A549 (cell line): ENCODE measurements at regions not wholly inside any gene's neighbourhood (a gene's known extent, or its start where the extent isn't known, plus 50 kb on each side); places are given as distances from the start of the nearest gene placed in this dataset.

ENCODE experiments used
- ATAC-seq, 2 experiments: fragments of 200-7000 bp in 1 of 2; fragments of >200 bp in 1 of 2; cut with Nextera tagmentation in 1 of 2; cut with Tn5 transposase in 1 of 2; 3 replicates each; pipeline versions ENCODE4 v1.8.0 to v1.9.1; 2018 to 2020; ENCODE audit warnings: mild to moderate bottlenecking in 1 of 2, moderate library complexity in 1 of 2
- CTCF ChIA-PET: fragments of 300-600 bp; sonication (Branson Sonifier 250); formaldehyde crosslinking; extraction: SDS; loops from one replicate; lab custom pipeline; 2021; ENCODE audit warnings: antibody characterized with exemption, inconsistent platforms; lab: Yijun Ruan, JAX
- POLR2A ChIA-PET: fragments of 350-600 bp; formaldehyde crosslinking; extraction: SDS; loops from one replicate; lab custom pipeline; 2021; ENCODE audit warnings: antibody characterized with exemption, inconsistent platforms; lab: Yijun Ruan, JAX
- DNase-seq, 2 experiments: peaks; one replicate each; pipeline versions ENCODE4 v3.0.0 to v3.0.0-alpha.2; 2011 to 2016; ENCODE audit warnings: low read depth in 1 of 2, low spot score in 1 of 2
- FAIRE-seq: peaks from 2 replicates; lab custom pipeline; 2011; peaks lifted over from hg19 to GRCh38; lab: Jason Lieb, UNC
- H3K27ac ChIP-seq, 2 experiments: fragments of >200 bp; sonication (Bioruptor Twin); formaldehyde crosslinking; 3 replicates each; pipeline ENCODE4 v1.5.1; 2016 to 2017
- H3K4me1 ChIP-seq: fragments of >200 bp; sonication (Bioruptor Twin); formaldehyde crosslinking; 3 replicates; pipeline ENCODE4 v1.6.1; 2016
- H3K4me2 ChIP-seq: fragments of >200 bp; sonication (Bioruptor Twin); formaldehyde crosslinking; 3 replicates; pipeline ENCODE4 v1.6.1; 2016
- H3K4me3 ChIP-seq: fragments of >200 bp; sonication (Bioruptor Twin); formaldehyde crosslinking; 3 replicates; pipeline ENCODE4 v1.5.1; 2016
- H3K9me3 ChIP-seq: fragments of >200 bp; sonication (Bioruptor Twin); formaldehyde crosslinking; 3 replicates; pipeline ENCODE4 v1.6.1; 2016
- BCL3 ChIP-seq: fragments of >200 bp; sonication (Bioruptor Twin); formaldehyde crosslinking; IDR thresholded peaks from 3 replicates; pipeline ENCODE4 v1.6.1; 2016
- BHLHE40 ChIP-seq: IDR thresholded peaks from 2 replicates; pipeline ENCODE4 v1.6.1; 2012; ENCODE audit warnings: low read depth, low read length, inconsistent platforms
- CBX8 ChIP-seq: fragments of 200-600 bp; sonication (generic); IDR thresholded peaks from 2 replicates; pipeline ENCODE4 v1.6.1; 2016
- CEBPB ChIP-seq, 2 experiments: fragments of >200 bp in 1 of 2; sonication (Bioruptor Twin) in 1 of 2; formaldehyde crosslinking in 1 of 2; IDR thresholded peaks; 2 replicates each; pipeline ENCODE4 v1.6.1; 2012 to 2016
- E2F6 ChIP-seq: IDR thresholded peaks from 2 replicates; pipeline ENCODE4 v1.6.1; 2012; ENCODE audit warnings: low read depth, borderline replicate concordance
- EHF ChIP-seq: fragments of 250-450 bp; sonication (Bioruptor Pico); IDR thresholded peaks from 2 replicates; pipeline ENCODE4 v1.5.0; 2020; ENCODE audit warnings: mild to moderate bottlenecking
- EP300 ChIP-seq, 2 experiments: fragments of >200 bp; sonication (Bioruptor Twin); formaldehyde crosslinking; IDR thresholded peaks; 2 replicates in 1 of 2; 3 replicates in 1 of 2; pipeline ENCODE4 v1.6.1; 2016 to 2017
- FOSB ChIP-seq: fragments of 250-450 bp; sonication (Bioruptor Pico); IDR thresholded peaks from 2 replicates; pipeline ENCODE4 v1.5.0; 2020; ENCODE audit warnings: mild to moderate bottlenecking, moderate library complexity
- FOSL2 ChIP-seq, 2 experiments: fragments of 450-650 bp in 1 of 2; fragments of >200 bp in 1 of 2; sonication (Bioruptor Twin) in 1 of 2; formaldehyde crosslinking; IDR thresholded peaks; 2 replicates each; pipeline versions ENCODE4 v1.5.0 to v1.6.1; 2016 to 2020; ENCODE audit warnings: mild to moderate bottlenecking in 1 of 2, moderate library complexity in 1 of 2
- FOXS1 ChIP-seq: fragments of 250-450 bp; sonication (Bioruptor Pico); IDR thresholded peaks from 2 replicates; pipeline ENCODE4 v1.5.0; 2020; ENCODE audit warnings: mild to moderate bottlenecking, moderate library complexity
- HEYL ChIP-seq: fragments of 250-450 bp; sonication (Bioruptor Pico); IDR thresholded peaks from 2 replicates; pipeline ENCODE4 v1.8.0; 2021; ENCODE audit warnings: mild to moderate bottlenecking, moderate library complexity
- HMGXB4 ChIP-seq: fragments of 250-450 bp; sonication (Bioruptor Pico); IDR thresholded peaks from 2 replicates; pipeline ENCODE4 v1.5.0; 2021; ENCODE audit warnings: mild to moderate bottlenecking, moderate library complexity, borderline replicate concordance
- HOXB5 ChIP-seq: fragments of 250-450 bp; sonication (Bioruptor Pico); IDR thresholded peaks from 2 replicates; pipeline ENCODE4 v1.5.0; 2020; ENCODE audit warnings: mild to moderate bottlenecking, moderate library complexity
- JUNB ChIP-seq: fragments of >200 bp; sonication (Bioruptor Twin); formaldehyde crosslinking; IDR thresholded peaks from 2 replicates; pipeline ENCODE4 v1.6.1; 2016
- NPAS2 ChIP-seq: fragments of 250-450 bp; sonication (Bioruptor Pico); IDR thresholded peaks from 2 replicates; pipeline ENCODE4 v1.8.0; 2022; ENCODE audit warnings: mild to moderate bottlenecking, moderate library complexity, borderline replicate concordance
- PHF8 ChIP-seq: fragments of 200-600 bp; sonication (generic); IDR thresholded peaks from 2 replicates; pipeline ENCODE4 v1.6.1; 2016; ENCODE audit warnings: low read depth, mild to moderate bottlenecking, antibody characterized with exemption, moderate library complexity, borderline replicate concordance
- POLR2A ChIP-seq: IDR thresholded peaks from 2 replicates; pipeline ENCODE4 v1.6.1; 2012; ENCODE audit warnings: mild to moderate bottlenecking, low read length
- RARB ChIP-seq: fragments of 250-450 bp; sonication (Bioruptor Pico); IDR thresholded peaks from 2 replicates; pipeline ENCODE4 v1.8.0; 2021; ENCODE audit warnings: mild to moderate bottlenecking, moderate library complexity
- WGBS: methylation state at CpG from one replicate; pipeline ENCODE4 v1.1.6; 2017; ENCODE audit errors: missing lambda C conversion rate; 5-methylcytosine and 5-hydroxymethylcytosine counted together
- TF ChIP-seq, protein P1 (sequence below): IDR thresholded peaks from 2 replicates; pipeline ENCODE4 v1.6.1; 2012
- TF ChIP-seq, protein P2 (sequence below): fragments of 450-650 bp; IDR thresholded peaks from 2 replicates; pipeline ENCODE4 v1.6.1; 2014; ENCODE audit warnings: antibody characterized with exemption

DNA sequence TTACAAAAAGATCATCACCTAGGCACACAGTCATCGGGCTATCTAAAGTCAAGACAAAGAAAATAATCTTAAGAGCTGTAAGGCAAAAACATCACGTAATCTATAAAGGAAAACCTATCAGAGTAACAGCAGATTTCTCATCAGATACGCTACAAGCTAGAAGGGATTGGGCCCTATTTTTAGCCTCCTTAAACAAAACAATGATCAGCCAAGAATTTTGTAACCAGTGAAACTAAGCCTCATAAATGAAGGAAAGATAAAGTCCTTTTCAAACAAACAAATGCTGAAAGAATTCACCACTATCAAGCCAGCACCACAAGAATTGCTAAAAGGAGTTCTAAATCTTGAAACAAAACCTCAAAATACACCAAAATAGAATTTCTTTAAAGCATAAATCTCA lies 191.6 kb upstream of the BMP4 start:
- WGBS, result 68% methylated on average over 3 of the region's 3 CpGs
- TF ChIP-seq EP300 (IDR thresholded peaks at IDR 0.05) (no peak), CEBPB (IDR thresholded peaks at IDR 0.05) (no peak), CBX8 (no peak), JUNB (no peak)
- ChIA-PET POLR2A (no interaction called here), CTCF (no interaction called here)
- Histone ChIP-seq H3K4me3 (no peak overlapping the region), H3K27ac (no peak overlapping the region), H3K4me1 (no peaks in the 10 kb centered on the region), H3K4me2 (no peak overlapping the region), H3K9me3 (no peaks in the 10 kb centered on the region; the same call in 2 of the 3 replicates)
- DNase-seq (no peak), ATAC-seq (no peak), FAIRE-seq (no peak)

- H3K4me1 ChIP-seq, result no peaks in the 10 kb centered on the region
- CTCF ChIA-PET, result interaction anchor here (0.7 kb wide), 1 partner anchor 154 kb away, joined by 3 read pairs; no protein-coding TSS in a partner anchor
- FAIRE-seq, result no peak
- WGBS, result 77% methylated on average over 8 of the region's 8 CpGs
- no peaks in the 10 kb centered on the region; the same call in 2 of the 3 replicates for H3K9me3 ChIP-seq
- H3K27ac ChIP-seq, result no peak overlapping the region
- POLR2A ChIA-PET, result no interaction called here
- no peak for TF ChIP-seq PHF8
- no peak for TF ChIP-seq FOSB (CRISPR knock-in tag)
- no peak for TF ChIP-seq HOXB5 (CRISPR knock-in tag)
- TF ChIP-seq POLR2A, result no peak
- TF ChIP-seq BHLHE40, result no peak
- no peak for TF ChIP-seq CBX8
- TF ChIP-seq FOXS1 (CRISPR knock-in tag), result no peak
- TF ChIP-seq, protein P1, sequence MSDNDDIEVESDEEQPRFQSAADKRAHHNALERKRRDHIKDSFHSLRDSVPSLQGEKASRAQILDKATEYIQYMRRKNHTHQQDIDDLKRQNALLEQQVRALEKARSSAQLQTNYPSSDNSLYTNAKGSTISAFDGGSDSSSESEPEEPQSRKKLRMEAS, result no peak
- TF ChIP-seq, protein P2, sequence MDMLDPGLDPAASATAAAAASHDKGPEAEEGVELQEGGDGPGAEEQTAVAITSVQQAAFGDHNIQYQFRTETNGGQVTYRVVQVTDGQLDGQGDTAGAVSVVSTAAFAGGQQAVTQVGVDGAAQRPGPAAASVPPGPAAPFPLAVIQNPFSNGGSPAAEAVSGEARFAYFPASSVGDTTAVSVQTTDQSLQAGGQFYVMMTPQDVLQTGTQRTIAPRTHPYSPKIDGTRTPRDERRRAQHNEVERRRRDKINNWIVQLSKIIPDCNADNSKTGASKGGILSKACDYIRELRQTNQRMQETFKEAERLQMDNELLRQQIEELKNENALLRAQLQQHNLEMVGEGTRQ, result no peak
- TF ChIP-seq FOSL2 (IDR thresholded peaks at IDR 0.05), result no peak
- no peak for TF ChIP-seq FOSL2 (CRISPR knock-in tag; IDR thresholded peaks at IDR 0.05)
- no peak for TF ChIP-seq CEBPB (IDR thresholded peaks at IDR 0.05)
- TF ChIP-seq EHF (CRISPR knock-in tag), result no peak
- TF ChIP-seq BCL3, result no peak
- TF ChIP-seq RARB (CRISPR knock-in tag), result no peak
- no peak for TF ChIP-seq HMGXB4
- no peak for TF ChIP-seq HEYL (CRISPR knock-in tag)
- no peak for TF ChIP-seq NPAS2 (CRISPR knock-in tag)
- TF ChIP-seq E2F6, result no peak
- TF ChIP-seq, all 56 proteins: peak for 0
- Histone ChIP-seq H3K4me2 (no peak overlapping the region), H3K4me3 (no peak overlapping the region)
- ATAC-seq, result no peak
- DNase-seq, result no peak
Observed at GRCh38 chr14:54152351-54152750, 195.7 kb upstream of the BMP4 start.
